ENCODE measurements at regions not wholly inside any gene's neighbourhood (a gene's known extent, or its start where the extent isn't known, plus 50 kb on each side); places are given as distances from the start of the nearest gene placed in this dataset.

DNA sequence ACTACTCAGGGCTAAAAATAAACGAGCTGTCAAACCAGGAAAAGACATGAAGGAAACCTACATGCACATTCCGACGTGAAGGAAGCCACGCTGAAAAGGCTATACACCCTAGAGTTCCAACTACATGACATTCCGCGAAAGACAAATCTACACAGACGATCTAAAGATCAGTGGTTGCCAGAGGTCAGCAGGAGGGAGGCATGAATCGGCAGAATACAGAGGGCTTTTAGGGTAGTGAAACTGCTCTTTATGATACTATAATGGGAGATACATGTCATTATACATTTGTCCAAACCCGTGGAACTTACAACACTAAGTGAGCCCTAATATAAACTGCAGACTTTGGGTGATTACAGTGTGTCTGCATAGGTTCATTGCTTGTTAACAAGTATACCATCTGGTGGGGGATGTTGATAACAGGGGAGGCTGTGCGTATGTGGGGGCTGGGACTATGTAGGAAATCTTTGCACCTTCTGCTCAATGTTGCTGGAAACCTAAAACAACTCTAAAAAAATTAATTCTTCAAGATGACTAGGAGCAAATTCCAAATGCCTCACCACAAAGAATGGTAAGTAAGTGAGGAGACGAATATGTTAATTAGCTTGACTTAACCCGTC is 132.2 kb upstream of the CDH4 start:
- TF ChIP-seq, protein P1, sequence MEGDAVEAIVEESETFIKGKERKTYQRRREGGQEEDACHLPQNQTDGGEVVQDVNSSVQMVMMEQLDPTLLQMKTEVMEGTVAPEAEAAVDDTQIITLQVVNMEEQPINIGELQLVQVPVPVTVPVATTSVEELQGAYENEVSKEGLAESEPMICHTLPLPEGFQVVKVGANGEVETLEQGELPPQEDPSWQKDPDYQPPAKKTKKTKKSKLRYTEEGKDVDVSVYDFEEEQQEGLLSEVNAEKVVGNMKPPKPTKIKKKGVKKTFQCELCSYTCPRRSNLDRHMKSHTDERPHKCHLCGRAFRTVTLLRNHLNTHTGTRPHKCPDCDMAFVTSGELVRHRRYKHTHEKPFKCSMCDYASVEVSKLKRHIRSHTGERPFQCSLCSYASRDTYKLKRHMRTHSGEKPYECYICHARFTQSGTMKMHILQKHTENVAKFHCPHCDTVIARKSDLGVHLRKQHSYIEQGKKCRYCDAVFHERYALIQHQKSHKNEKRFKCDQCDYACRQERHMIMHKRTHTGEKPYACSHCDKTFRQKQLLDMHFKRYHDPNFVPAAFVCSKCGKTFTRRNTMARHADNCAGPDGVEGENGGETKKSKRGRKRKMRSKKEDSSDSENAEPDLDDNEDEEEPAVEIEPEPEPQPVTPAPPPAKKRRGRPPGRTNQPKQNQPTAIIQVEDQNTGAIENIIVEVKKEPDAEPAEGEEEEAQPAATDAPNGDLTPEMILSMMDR (IDR thresholded peaks at IDR 0.05; ENCODE audit: low read length), result no peak
- TF ChIP-seq EZH2 (optimal IDR thresholded peaks at IDR 0.05; ENCODE audit: low read depth, low read length), result no peak
- TF ChIP-seq EZH2phosphoT487 (IDR thresholded peaks at IDR 0.05; ENCODE audit: low read length), result no peak
